DMS53 treated with DMSO at 0.1 percent for 48 hours (cell line): ENCODE measurements at regions not wholly inside any gene's neighbourhood (a gene's known extent, or its start where the extent isn't known, plus 50 kb on each side); places are given as distances from the start of the nearest gene placed in this dataset.
"Not testable (repeated sequence)": the region's sequence is repeated elsewhere in the genome, so short reads cannot be mapped to it uniquely, and the experiment has no call there.

Source experiments
- DNase-seq: peaks from one replicate; lab custom pipeline; 2025; ENCODE audit not compliant: unreplicated experiment; lab: John Stamatoyannopoulos, UW

DNA sequence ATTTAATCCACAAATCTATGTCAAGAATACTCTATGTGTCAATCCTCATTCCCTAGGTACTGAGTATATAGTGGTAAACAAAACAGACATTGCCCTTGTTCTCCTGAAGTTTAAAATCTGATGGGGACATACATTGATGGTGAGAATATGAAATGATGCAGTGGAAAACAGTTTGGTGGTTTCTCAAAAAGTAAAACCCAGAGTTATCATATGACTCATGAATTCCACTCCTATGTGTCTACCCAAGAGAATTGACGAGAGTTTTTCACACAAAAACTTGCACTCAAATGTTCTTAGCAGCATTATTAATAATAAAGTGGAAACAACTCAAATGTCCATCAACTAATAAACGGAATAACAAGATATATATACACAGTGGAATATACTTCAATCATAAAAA is 586.7 kb downstream of the CCDC85A start:
- DNase-seq, result no peak

DNA sequence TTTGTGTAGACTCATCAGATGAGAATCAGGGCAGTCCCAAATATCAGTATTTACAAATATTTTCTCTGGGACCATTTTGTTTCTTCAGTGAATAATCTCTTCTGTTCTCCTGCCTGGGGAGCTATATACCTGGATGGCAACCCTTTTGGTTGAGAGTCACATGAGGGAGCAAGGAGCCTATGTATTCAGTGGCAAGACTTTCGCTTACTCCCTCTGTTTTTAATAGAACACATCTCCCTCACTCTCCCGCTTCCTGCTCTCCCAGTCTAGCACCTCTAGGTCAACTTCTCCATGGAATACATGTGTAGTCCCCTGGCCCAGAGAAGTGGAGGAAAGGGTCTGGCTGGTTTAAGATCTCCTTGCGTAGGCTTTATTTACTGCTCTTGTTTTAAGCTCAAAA is 600.3 kb downstream of the CCDC85A start:
- DNase-seq, result no peak

DNA sequence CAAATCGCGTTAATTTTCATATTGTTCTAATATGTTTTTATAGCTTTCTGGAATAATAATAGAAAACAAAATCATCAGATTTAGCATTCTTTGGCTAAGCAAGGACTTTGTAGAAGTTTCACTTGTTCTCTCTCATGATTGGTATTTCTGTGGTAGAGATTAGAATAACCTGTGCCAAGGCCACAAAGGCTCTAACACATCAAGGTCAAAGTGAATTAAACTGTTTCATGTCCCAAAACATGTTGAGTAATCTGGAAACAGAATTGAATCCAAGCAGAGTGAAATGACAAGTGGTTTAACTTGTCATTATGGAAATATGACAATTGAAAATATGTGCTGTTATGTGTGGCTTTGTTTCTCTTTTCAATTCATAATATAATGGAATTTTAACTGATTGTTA is 617.4 kb downstream of the CCDC85A start:
- DNase-seq, result no peak

DNA sequence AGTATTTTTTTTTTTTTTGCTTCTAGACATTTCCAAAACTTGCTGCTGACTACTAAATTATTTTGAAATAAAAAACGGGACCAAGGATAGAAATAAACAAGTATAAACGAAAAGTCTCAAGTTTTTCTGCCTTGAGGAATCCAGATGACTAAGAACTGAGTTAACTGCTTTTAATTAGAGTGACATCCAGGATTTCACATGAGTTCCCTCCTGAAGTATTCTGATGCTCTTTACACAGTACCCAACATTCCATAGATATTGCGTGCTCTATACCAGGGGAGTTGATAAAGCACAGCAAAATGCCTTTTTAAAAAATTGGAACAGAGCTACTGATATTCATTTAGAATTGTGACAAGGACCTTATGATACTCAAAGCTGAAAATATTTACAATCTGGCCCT is 618.0 kb downstream of the CCDC85A start:
- no peak for DNase-seq

DNA sequence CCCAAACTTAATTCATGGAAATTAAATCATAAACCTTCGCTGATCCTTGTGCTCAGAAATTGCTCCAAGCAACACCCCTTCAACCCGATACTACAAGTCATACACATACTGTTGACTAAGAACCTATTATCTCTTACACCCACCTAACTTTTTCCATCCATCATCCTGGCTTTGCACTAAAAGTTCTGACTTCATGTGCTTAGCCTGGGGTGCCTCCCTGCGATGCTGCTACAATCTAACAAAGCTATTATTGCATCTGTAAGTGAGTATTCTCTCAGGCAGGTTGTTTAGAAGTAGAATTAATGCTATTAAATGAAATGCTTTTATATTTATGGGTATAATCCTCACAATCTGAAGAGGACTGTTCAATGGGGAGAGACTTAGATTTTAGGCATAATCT is 619.8 kb downstream of the CCDC85A start:
- no peak for DNase-seq

DNA sequence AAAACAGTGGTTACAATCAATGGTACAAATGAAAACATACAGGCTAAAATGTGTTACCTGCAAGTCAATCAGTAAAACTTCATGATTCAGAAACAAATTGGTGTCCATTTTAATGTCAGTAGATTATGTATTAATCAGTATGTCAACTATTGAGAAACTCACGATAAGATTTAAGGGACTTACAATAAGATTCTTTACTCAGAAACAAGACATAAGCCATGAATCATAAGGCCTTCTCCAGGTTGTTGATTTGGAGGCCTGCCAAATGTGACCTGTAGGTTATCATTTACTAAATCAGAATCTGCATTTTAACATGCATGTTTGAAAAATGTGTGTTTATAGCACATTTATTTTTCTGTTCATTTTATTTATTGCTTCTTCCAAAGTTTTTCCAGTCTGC is 623.1 kb downstream of the CCDC85A start:
- no peak for DNase-seq

DNA sequence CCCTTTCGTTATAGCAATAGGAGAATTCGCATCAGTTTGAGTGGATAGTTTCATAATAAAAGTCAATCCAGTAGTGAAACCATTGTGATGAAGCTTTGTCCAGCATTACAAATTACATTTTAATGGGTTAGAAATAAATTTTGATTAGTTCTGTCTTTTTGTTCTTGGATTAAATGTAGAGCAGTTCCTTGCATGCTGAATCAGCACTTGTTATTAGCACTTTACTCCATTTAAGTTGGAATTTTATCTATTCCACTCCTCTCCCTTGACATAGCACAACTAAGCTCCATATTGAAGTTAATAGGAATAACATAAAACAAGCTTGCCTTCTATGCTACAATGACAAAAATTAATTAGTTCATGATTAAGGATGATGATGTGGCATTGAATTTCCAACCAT is 624.1 kb downstream of the CCDC85A start:
- no peak for DNase-seq

DNA sequence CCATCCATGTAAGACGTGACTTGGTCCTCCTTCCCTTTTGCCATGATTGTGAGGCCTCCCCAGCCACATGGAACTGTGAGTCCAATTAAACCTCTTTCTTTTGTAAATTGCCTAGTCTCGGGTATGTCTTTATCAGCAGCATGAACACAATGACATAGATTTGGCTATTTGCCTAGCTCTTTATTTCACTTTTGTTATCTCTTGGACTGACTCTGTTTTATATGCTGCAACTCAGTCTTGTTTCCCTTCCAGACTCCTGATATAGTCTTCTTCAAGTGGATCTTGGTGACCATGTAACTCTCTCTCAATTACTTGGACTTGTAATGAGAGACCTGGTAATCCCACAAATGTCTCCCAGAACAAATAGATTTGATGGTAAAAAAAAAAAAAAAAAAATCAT is 627.6 kb downstream of the CCDC85A start:
- no peak for DNase-seq

DNA sequence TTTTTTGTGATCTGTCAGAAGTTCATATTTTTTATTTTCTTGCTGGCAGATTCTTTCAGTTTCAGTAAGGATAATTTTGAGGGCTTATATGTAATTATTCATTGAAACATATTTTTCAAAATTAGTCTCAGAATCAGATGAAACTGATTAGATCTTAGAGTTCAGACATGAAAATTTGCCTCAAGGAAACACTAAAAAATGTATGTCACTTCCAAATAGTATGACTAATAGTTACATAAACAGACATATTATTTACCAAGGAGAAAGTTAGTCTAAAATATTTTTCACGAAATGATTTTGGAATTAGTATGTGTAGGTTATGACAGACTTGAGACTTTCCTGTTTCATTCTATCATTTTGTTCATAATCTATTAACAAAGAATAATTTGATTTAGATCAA is 628.6 kb downstream of the CCDC85A start:
- no peak for DNase-seq

DNA sequence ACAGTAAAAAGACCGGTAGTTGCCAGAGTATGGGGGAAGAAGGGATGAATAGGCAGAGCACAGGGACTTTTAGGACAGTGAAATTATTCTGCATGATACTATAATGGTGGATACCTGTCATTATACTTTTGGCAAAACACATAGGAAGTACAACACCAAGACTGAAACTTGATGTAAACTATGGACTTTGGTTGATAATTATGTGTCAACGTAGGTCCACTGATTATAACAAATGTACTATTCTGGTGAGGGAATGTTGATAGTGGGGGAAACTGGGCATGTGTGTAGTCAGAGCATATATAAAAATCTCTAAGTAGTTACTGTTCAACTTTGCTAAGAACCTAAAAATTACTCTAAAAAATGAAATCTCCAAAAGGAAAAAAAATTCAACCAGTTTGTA is 629.7 kb downstream of the CCDC85A start:
- no peak for DNase-seq

DNA sequence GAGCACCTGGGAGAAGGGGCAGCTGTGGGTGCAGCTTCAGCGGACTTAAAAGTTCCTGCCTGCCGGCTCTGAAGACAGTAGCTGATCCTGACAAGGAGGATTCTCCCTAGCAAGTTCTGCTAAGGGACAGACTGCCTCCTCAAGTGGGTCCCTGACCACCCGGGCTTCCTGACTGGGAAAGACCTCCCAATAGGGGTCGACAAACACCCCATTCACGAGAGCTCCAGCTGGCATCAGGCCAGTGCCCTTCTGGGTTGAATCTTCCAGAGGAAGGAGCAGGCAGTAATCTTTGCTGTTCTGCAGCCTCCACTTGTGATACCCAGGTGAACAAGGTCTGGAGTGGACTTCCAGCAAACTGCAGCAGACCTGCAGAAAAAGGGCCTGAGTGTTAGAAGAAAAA is 632.9 kb downstream of the CCDC85A start:
- no peak for DNase-seq

DNA sequence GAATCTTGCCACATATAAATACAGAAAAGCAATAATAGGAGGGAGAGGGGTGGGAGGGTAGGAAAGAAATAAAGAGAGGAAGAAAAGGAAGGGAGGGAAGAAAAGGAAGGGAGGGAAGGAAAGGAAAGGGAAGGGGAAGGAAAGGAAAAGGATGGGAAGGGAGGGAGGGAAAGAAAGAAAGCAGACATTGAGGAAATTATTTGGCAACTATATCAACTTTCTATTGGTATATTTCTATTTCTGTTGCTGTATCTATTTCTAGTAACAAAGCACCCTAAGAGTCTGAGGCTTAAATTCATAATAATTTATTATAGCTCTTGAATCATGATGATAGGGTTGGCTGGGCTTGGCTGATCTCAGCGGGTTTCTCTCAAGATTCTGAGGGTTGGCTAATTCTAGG is 648.0 kb downstream of the CCDC85A start:
- DNase-seq, result no peak

DNA sequence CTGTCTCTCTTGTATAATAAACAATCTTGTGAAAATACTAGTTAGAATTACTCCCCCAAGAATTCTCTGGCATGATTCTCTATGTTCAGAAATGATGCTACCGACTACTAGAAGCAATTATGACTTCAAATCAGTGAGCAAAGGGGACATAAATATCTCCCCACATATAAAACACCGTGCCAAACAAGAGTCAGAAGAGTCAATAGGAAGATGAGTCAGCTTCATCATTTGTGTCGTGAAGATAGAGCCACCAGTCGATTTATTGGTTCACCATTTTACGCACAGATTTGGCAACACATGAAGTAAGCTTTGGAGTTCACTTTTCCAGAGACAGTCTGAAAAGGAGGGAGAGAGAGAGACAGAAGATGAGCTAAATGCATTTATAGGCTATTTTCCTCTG is 650.9 kb downstream of the CCDC85A start:
- DNase-seq, result no peak

DNA sequence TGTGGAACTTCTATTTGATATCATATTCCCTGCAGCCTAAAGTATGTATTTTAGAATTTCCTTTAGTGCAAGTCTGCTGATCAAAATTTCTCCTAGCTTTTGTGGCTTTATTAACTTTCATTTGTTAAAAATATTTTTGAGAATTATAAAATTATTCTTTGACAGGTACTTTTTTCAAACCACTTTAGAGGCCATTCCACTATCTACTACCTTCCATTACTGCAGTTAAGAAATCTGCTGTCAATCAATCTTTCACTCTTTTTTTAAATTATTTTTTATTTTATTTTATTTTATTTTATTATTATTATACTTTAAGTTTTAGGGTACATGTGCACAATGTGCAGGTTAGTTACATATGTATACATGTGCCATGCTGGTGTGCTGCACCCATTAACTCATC is 656.2 kb downstream of the CCDC85A start:
- not testable (repeated sequence) for DNase-seq

DNA sequence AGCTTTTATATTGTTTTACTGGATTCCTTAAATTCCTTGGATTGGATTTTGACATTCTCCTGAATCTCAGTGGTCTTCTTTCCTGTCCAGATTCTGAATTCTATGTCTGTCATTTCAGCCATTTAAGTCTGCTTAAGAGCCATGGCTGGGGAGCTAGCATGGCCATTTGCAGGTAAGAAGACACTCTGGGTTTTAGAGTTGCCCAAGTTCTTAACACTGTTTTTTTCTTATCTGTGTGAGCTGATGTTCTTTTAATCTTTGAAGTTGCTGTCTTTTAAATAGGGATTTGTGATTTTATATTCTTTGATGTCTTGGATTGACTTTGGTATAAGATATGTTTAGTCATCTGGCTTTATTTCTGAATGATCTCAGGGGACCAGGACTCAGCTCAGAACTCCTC is 677.2 kb downstream of the CCDC85A start:
- DNase-seq, result no peak

DNA sequence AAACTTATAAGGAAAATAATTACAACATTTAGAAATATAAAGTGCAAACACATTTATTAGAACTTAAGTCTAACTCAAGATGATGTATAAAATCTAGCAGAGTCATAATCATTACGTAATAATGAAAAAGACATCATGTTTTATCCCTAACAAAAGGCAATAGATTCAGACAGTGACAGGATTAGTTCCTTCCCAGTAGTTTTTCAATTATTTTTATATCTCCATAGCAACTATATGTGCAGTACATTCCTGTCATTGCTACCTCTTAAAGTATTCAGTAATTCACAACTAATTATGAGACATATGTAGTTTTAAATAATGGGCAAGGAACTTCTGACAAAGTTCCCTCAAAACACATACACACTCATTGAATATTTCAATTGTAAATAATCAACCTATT is 687.9 kb downstream of the CCDC85A start:
- DNase-seq, result no peak

DNA sequence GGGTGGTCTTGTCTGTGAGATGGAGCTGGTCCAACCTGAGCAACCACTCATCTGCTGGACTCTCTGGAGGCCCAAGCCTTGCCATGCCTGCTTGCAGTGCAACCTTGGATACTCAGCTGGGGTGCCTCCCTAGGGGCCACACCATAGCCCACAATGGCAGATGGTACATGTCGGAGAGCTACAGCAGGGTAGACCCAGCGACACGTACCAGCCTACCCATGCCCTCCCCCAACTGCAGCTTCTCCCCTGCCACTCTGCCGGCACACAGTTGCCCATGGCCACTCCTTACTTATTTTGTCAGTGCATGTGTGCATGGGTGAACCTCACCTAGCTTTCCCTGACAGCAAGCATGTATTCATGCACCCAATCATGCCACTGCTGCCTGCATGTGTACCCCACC is 690.9 kb downstream of the CCDC85A start:
- no peak for DNase-seq

DNA sequence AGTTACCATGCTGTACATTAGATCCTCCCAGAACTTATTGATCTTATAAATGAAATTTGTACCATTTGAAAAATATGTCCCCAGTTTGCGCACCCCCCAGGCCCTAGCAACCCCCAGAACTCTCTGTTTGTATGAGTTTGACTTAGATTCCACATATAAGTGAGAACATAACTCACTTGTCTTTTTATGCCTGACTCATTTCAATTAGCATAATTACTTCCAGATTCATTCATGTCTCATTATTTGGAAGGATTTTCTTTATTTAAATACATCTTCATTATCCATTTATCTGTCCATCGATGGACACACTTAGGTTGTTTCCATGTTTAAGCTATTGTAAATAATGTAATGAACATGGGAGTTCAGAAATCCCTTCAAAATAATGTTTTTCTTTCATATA is 705.9 kb downstream of the CCDC85A start:
- DNase-seq, result no peak

DNA sequence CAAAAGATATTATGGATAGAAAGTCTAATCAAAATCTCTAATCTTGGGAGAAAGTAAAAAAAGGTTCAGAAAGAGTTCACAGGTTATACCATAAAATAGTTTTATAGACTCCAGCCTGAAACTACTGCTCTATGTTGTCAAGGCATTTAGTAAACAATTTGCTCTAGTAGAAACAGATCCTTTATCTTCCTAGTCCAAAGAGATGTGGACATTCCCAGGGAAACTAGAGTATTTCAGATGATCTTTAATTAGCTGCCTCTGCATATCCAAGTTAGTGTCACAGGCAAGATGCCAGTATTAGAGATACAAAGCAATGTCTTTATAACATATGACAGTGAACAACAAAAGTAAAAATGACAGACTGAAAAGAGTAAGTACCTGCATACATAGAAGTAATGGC is 708.6 kb downstream of the CCDC85A start:
- no peak for DNase-seq

DNA sequence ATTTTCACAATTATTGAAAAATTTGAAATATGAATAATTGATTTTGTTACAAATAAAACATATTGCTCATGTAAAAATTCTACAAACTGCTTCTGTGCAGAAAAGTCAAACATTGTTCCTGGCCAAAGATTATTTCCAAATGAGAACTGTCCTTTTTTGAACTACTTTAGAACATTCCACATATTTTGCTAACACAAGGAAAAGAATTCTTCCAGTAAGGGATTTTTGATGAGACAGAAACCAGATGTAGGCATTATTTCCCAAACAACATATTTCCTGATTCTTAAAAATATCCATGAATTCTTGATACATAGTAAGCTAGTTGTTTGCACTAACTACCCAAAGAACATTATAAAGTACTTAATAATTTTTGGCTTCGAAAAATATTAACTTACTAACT is 715.2 kb downstream of the CCDC85A start:
- no peak for DNase-seq

DNA sequence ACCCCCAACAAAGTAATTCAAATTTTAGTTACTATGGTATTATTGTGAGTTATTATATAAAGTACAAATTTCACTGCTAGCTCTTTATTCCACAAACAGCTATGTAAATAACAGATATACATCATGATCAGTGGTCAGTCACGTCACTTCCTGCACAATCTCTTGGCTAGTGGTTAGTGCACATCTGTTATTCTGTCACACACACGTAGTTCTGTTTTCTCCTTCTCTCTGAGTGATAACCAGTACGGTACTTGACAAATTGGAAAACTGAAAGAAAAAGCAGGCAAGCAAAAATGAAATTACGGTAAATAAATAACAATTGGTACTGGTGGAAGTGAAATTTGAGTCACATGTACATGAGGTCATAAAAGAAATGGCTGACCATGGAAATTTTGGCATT is 728.7 kb downstream of the CCDC85A start:
- DNase-seq, result no peak

DNA sequence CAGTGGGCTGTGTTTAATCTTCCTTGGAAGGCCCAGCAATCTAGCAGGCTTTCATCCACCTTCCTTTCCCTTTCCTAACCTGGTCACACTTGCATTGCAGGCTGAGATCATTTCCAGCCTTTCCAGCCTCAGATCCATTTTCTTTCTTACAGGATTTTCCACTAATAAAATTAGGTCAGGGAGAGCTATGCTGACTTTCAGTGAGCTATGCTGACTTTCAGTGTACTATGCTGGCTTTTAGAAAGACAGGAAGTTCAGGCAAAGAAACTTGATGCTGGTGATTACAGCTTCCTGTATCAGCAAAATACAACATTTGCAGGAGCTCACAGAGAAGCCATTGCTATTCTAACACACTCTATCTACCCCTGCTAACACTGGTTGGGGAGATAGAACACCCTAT is 735.0 kb downstream of the CCDC85A start:
- DNase-seq, result no peak

DNA sequence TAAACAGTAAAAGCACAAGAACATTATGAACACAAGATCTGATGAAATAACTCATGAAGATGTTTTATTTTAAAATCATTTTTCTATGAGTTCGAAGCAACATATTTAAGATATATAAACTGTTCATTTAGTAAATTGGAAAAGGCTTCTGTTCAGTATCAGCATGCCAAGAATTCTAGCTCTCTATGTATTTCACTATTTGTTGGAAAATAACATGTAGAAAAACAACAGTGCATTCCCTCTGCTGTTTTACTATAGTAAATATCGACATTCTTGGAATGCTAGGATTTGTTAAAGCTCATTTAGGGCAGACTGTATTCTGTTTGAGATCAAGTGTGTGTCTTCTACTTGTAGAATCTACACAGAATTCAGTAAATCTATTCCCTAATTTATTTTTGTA is 750.2 kb downstream of the CCDC85A start:
- DNase-seq, result no peak

DNA sequence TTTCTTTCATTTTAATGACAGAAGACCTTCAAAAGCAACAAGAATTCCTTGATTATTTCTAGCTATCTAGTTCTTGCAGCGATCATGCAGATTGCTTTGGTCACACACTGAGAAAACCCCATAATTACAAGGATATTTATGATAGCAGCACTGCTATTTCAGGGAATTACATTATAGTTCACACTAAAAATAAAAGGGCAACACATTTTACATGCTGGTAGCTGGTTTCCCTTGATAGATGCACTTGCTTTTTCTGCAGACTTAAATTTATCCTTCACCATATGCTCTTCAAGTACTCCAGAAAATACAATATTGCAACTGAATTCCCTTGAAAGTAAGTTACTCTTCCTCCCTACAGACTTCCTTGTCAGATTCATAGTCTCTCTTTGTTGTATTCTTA is 751.1 kb downstream of the CCDC85A start:
- DNase-seq, result no peak
